ENCODE measurements at regions not wholly inside any gene's neighbourhood (a gene's known extent, or its start where the extent isn't known, plus 50 kb on each side); places are given as distances from the start of the nearest gene placed in this dataset.

DNA sequence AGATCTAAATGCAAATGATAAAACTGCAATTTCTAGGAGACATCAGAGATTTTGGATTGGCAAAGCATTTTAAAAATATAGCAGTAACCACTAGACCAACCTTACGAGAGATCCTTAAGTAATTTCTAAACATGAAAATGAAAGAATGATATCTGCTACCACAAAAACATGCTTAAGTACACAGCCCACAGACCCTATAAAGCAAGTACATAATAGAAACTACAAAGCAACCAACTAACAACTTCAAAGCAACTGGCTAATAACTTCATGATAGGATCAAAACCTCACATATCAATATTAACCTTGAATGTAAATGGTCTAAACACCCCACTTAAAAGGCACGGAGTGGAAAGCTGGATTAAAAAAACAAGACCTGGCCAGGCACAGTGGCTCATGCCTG, 209.9 kb upstream of the SOX14 start:
- no peaks in the 10 kb centered on the region for H3K79me2 ChIP-seq (ENCODE audit: control insufficient read depth, insufficient read depth, low read length)
- dilution Hi-C loops (cut with MboI; ENCODE audit: extremely low pct_ligation_motif_present, low sequenced_read_pairs): no loop called here
- H3K9me3 ChIP-seq (ENCODE audit: control insufficient read depth, low read depth, low read length): no peaks in the 10 kb centered on the region
- no peaks in the 10 kb centered on the region for H3K27me3 ChIP-seq (ENCODE audit: control insufficient read depth, extremely low read depth, insufficient read depth, low read length)
- FAIRE-seq (no peak), DNase-seq (ENCODE audit: low read depth, low spot score) (no peak)
- H3K9ac ChIP-seq (ENCODE audit: control insufficient read depth, extremely low read depth, insufficient read depth, low read length): no peak overlapping the region
- H3K4me3 ChIP-seq (ENCODE audit: control insufficient read depth in 2 of 3, extremely low read depth in 1 of 3, insufficient read depth in 2 of 3, low read depth in 1 of 3, low read length in 3 of 3): no peak overlapping the region
- H3K4me2 ChIP-seq (ENCODE audit: control insufficient read depth, extremely low read depth, insufficient read depth, low read depth, low read length): no peak overlapping the region
- no peak overlapping the region for H3K27ac ChIP-seq (ENCODE audit: control insufficient read depth, insufficient read depth, low read length)
- no peaks in the 10 kb centered on the region for H3K4me1 ChIP-seq (ENCODE audit: control insufficient read depth, extremely low read depth, insufficient read depth, low read length)
- H2AFZ ChIP-seq (ENCODE audit: control insufficient read depth, low read length): no peak overlapping the region
- no peaks in the 10 kb centered on the region for H3K9me1 ChIP-seq (ENCODE audit: control insufficient read depth, extremely low read depth, insufficient read depth, low read length)
- no peaks in the 10 kb centered on the region for H3K36me3 ChIP-seq (ENCODE audit: control insufficient read depth in 2 of 2, extremely low read depth in 1 of 2, insufficient read depth in 2 of 2, low read length in 2 of 2)
- no peak for TF ChIP-seq CTCF (optimal IDR thresholded peaks at IDR 0.05 in 1 of 3, IDR thresholded peaks at IDR 0.05 in 1 of 3, conservative IDR thresholded peaks at IDR 0.05 in 1 of 3; ENCODE audit: extremely low read depth in 1 of 3, insufficient read depth in 2 of 3, low read length in 3 of 3)
- TF ChIP-seq EZH2 (IDR thresholded peaks at IDR 0.05; ENCODE audit: low read length): no peak
- H4K20me1 ChIP-seq (ENCODE audit: control insufficient read depth, extremely low read depth, insufficient read depth, low read length): no peaks in the 10 kb centered on the region

DNA sequence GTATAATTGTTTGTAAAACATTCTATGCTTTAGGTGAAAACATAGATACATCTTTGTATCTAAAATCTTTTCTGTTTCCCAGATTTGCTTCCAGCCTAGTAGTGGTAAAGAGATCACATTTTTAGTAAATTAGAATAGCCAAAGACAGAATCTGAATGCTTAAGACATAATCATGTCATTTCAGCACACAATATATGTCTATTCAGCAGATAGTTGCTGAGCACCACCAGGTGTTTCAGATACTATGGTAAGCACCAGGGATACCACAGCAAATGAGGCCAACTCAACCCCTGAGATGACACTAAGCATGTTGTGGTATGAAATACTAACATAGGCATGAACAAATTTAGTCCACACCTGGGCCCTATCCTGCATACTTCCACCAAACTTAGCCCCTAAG, 195.2 kb upstream of the SOX14 start:
- no peak overlapping the region for H3K9ac ChIP-seq (ENCODE audit: control insufficient read depth, extremely low read depth, insufficient read depth, low read length)
- H2AFZ ChIP-seq (ENCODE audit: control insufficient read depth, low read length): no peak overlapping the region
- TF ChIP-seq EZH2 (IDR thresholded peaks at IDR 0.05; ENCODE audit: low read length): no peak
- no peak for TF ChIP-seq CTCF (optimal IDR thresholded peaks at IDR 0.05 in 1 of 3, IDR thresholded peaks at IDR 0.05 in 1 of 3, conservative IDR thresholded peaks at IDR 0.05 in 1 of 3; ENCODE audit: extremely low read depth in 1 of 3, insufficient read depth in 2 of 3, low read length in 3 of 3)
- H3K9me1 ChIP-seq (ENCODE audit: control insufficient read depth, extremely low read depth, insufficient read depth, low read length): no peaks in the 10 kb centered on the region
- dilution Hi-C loops (cut with MboI; ENCODE audit: extremely low pct_ligation_motif_present, low sequenced_read_pairs): no loop called here
- H4K20me1 ChIP-seq (ENCODE audit: control insufficient read depth, extremely low read depth, insufficient read depth, low read length): no peaks in the 10 kb centered on the region
- H3K4me2 ChIP-seq (ENCODE audit: control insufficient read depth, extremely low read depth, insufficient read depth, low read depth, low read length): no peak overlapping the region
- no peaks in the 10 kb centered on the region for H3K4me1 ChIP-seq (ENCODE audit: control insufficient read depth, extremely low read depth, insufficient read depth, low read length)
- DNase-seq (ENCODE audit: low read depth, low spot score) (no peak), FAIRE-seq (no peak)
- no peak overlapping the region for H3K4me3 ChIP-seq (ENCODE audit: control insufficient read depth in 2 of 3, extremely low read depth in 1 of 3, insufficient read depth in 2 of 3, low read depth in 1 of 3, low read length in 3 of 3)
- no peak overlapping the region for H3K27ac ChIP-seq (ENCODE audit: control insufficient read depth, insufficient read depth, low read length)
- H3K9me3 ChIP-seq (ENCODE audit: control insufficient read depth, low read depth, low read length): no peaks in the 10 kb centered on the region
- H3K36me3 ChIP-seq (ENCODE audit: control insufficient read depth in 2 of 2, extremely low read depth in 1 of 2, insufficient read depth in 2 of 2, low read length in 2 of 2): no peaks in the 10 kb centered on the region
- H3K79me2 ChIP-seq (ENCODE audit: control insufficient read depth, insufficient read depth, low read length): no peaks in the 10 kb centered on the region
- H3K27me3 ChIP-seq (ENCODE audit: control insufficient read depth, extremely low read depth, insufficient read depth, low read length): no peaks in the 10 kb centered on the region
